ENCODE measurements at regions not wholly inside any gene's neighbourhood (a gene's known extent, or its start where the extent isn't known, plus 50 kb on each side); places are given as distances from the start of the nearest gene placed in this dataset.

GRCh38 chr12:5203720-5204119 lies 160.0 kb downstream of the KCNA5 start:
- Histone ChIP-seq H3K9me3 (no peaks in the 10 kb centered on the region), H3K9ac (no peak overlapping the region), H3K27ac (no peak overlapping the region), H4K20me1 (no peaks in the 10 kb centered on the region), H3K27me3 (no peaks in the 10 kb centered on the region), H3K4me1 (peaks cover 23% of the 10 kb centered on the region), H3K4me2 (no peak overlapping the region; the same call in 1 of the 2 replicates), H3K4me3 (no peak overlapping the region), H3K36me3 (no peaks in the 10 kb centered on the region)
- no peak for TF ChIP-seq Cebpa-rat (IDR thresholded peaks at IDR 0.05)

- Histone ChIP-seq H3K9ac (no peak overlapping the region), H3K4me1 (peaks cover 23% of the 10 kb centered on the region), H3K36me3 (no peaks in the 10 kb centered on the region), H4K20me1 (no peaks in the 10 kb centered on the region), H3K4me3 (no peak overlapping the region), H3K4me2 (peak overlapping the region; percentile 32; the same call in 1 of the 2 replicates), H3K27ac (no peak overlapping the region), H3K27me3 (no peaks in the 10 kb centered on the region), H3K9me3 (no peaks in the 10 kb centered on the region)
- no peak for TF ChIP-seq Cebpa-rat (IDR thresholded peaks at IDR 0.05)
Observed at GRCh38 chr12:5204271-5204670, 160.6 kb downstream of the KCNA5 start.

GRCh38 chr12:5204831-5205230 lies 161.2 kb downstream of the KCNA5 start:
- Histone ChIP-seq H3K4me1 (peaks cover 23% of the 10 kb centered on the region), H4K20me1 (no peaks in the 10 kb centered on the region), H3K27ac (no peak overlapping the region), H3K27me3 (no peaks in the 10 kb centered on the region), H3K4me3 (no peak overlapping the region), H3K9me3 (no peaks in the 10 kb centered on the region), H3K4me2 (no peak overlapping the region), H3K36me3 (no peaks in the 10 kb centered on the region), H3K9ac (no peak overlapping the region)
- TF ChIP-seq Cebpa-rat (IDR thresholded peaks at IDR 0.05) = no peak

GRCh38 chr12:5206401-5207175 lies 162.9 kb downstream of the KCNA5 start:
- no peak for TF ChIP-seq Cebpa-rat (IDR thresholded peaks at IDR 0.05)
- H3K27me3 ChIP-seq = no peaks in the 10 kb centered on the region
- peaks cover 20% of the 10 kb centered on the region for H3K4me1 ChIP-seq
- H3K4me3 ChIP-seq = no peak overlapping the region
- H3K27ac ChIP-seq = no peak overlapping the region
- no peak overlapping the region for H3K4me2 ChIP-seq
- H4K20me1 ChIP-seq = no peaks in the 10 kb centered on the region
- H3K9ac ChIP-seq = no peak overlapping the region
- no peaks in the 10 kb centered on the region for H3K36me3 ChIP-seq
- H3K9me3 ChIP-seq = no peaks in the 10 kb centered on the region

- peaks cover 16% of the 10 kb centered on the region for H3K4me1 ChIP-seq
- H3K27ac ChIP-seq = no peak overlapping the region
- no peak for TF ChIP-seq Cebpa-rat (IDR thresholded peaks at IDR 0.05)
Observed at GRCh38 chr12:5210179-5210922, 166.7 kb downstream of the KCNA5 start.

GRCh38 chr12:5210923-5211290 lies 167.2 kb downstream of the KCNA5 start:
- no peak for TF ChIP-seq Cebpa-rat (IDR thresholded peaks at IDR 0.05)
- H3K4me3 ChIP-seq = no peak overlapping the region
- no peaks in the 10 kb centered on the region for H4K20me1 ChIP-seq
- H3K9me3 ChIP-seq = no peaks in the 10 kb centered on the region
- H3K36me3 ChIP-seq = no peaks in the 10 kb centered on the region
- H3K4me2 ChIP-seq = no peak overlapping the region
- peaks cover 16% of the 10 kb centered on the region for H3K4me1 ChIP-seq
- H3K27ac ChIP-seq = no peak overlapping the region
- no peaks in the 10 kb centered on the region for H3K27me3 ChIP-seq
- no peak overlapping the region for H3K9ac ChIP-seq

More at GRCh38 chr12:5210179-5210922, 166.7 kb downstream of the KCNA5 start:
- Histone ChIP-seq H3K4me3 (no peak overlapping the region), H3K9me3 (no peaks in the 10 kb centered on the region), H3K4me2 (no peak overlapping the region), H3K36me3 (no peaks in the 10 kb centered on the region), H3K27me3 (no peaks in the 10 kb centered on the region), H4K20me1 (no peaks in the 10 kb centered on the region), H3K9ac (no peak overlapping the region)

GRCh38 chr12:5213336-5213735 lies 169.7 kb downstream of the KCNA5 start:
- no peaks in the 10 kb centered on the region for H4K20me1 ChIP-seq
- H3K27me3 ChIP-seq = no peaks in the 10 kb centered on the region
- no peak overlapping the region for H3K4me3 ChIP-seq
- no peak overlapping the region for H3K27ac ChIP-seq
- H3K4me2 ChIP-seq = peak overlapping the region; percentile 78
- no peaks in the 10 kb centered on the region for H3K9me3 ChIP-seq
- no peak overlapping the region for H3K9ac ChIP-seq
- TF ChIP-seq Cebpa-rat (IDR thresholded peaks at IDR 0.05) = no peak
- peaks cover 16% of the 10 kb centered on the region for H3K4me1 ChIP-seq
- H3K36me3 ChIP-seq = no peaks in the 10 kb centered on the region

- Histone ChIP-seq H3K36me3 (no peaks in the 10 kb centered on the region), H3K27ac (no peak overlapping the region), H3K9me3 (no peaks in the 10 kb centered on the region), H3K4me2 (peak overlapping the region; percentile 78), H3K4me3 (no peak overlapping the region), H4K20me1 (no peaks in the 10 kb centered on the region), H3K4me1 (peaks cover 16% of the 10 kb centered on the region), H3K27me3 (no peaks in the 10 kb centered on the region), H3K9ac (no peak overlapping the region)
- TF ChIP-seq Cebpa-rat (IDR thresholded peaks at IDR 0.05) = no peak
Observed at GRCh38 chr12:5213990-5214389, 170.3 kb downstream of the KCNA5 start.

- Histone ChIP-seq H3K27ac (no peak overlapping the region), H3K9me3 (no peaks in the 10 kb centered on the region), H3K4me3 (no peak overlapping the region), H3K9ac (no peak overlapping the region), H3K4me2 (no peak overlapping the region), H3K27me3 (no peaks in the 10 kb centered on the region), H4K20me1 (no peaks in the 10 kb centered on the region), H3K4me1 (peaks cover 28% of the 10 kb centered on the region), H3K36me3 (no peaks in the 10 kb centered on the region)
- TF ChIP-seq Cebpa-rat (IDR thresholded peaks at IDR 0.05) = no peak
Observed at GRCh38 chr12:5217936-5218335, 174.3 kb downstream of the KCNA5 start.

- Histone ChIP-seq H3K9ac (no peak overlapping the region), H4K20me1 (no peaks in the 10 kb centered on the region), H3K9me3 (no peaks in the 10 kb centered on the region), H3K4me3 (no peak overlapping the region), H3K4me1 (peaks cover 12% of the 10 kb centered on the region), H3K4me2 (no peak overlapping the region), H3K27me3 (no peaks in the 10 kb centered on the region), H3K36me3 (no peaks in the 10 kb centered on the region), H3K27ac (no peak overlapping the region)
- no peak for TF ChIP-seq Cebpa-rat (IDR thresholded peaks at IDR 0.05)
Observed at GRCh38 chr12:5220099-5220498, 176.4 kb downstream of the KCNA5 start.
